ENCODE measurements at regions not wholly inside any gene's neighbourhood (a gene's known extent, or its start where the extent isn't known, plus 50 kb on each side); places are given as distances from the start of the nearest gene placed in this dataset.
A peak's percentile ranks its signal among the peaks of the same experiment; 100 is the strongest.

DNA sequence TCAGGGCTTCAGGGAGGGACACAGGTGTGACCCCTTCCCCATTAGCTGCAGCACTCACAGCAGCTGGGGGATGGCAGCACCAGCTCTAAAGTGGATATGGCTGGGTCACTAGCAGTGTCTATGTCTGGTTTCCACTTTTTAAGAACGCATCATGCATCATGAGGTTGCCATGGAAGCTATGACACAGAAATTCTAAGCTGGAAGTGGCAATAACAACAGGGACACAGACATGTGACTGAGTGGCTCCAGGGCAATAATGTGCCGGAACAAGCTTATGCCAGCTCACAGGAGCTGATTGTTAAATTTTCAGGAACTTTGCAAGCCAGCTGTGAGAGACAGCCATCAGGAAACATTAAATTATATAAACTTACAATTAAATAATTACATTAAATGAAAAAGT, 51.2 kb upstream of the NFASC start:
- Histone ChIP-seq H3K36me3 (ENCODE audit: control insufficient read depth in 2 of 2, insufficient read depth in 2 of 2, low read length in 2 of 2) (no peaks in the 10 kb centered on the region), H3K4me1 (ENCODE audit: control insufficient read depth, insufficient read depth, low read length) (peaks cover 57% of the 10 kb centered on the region), H3K9me3 (ENCODE audit: control insufficient read depth in 2 of 2, low read length in 2 of 2) (no peaks in the 10 kb centered on the region), H3K27ac (ENCODE audit: low read length) (peak overlapping the region; percentile 91), H3K27me3 (ENCODE audit: control insufficient read depth in 1 of 2, insufficient read depth in 2 of 2, low read length in 2 of 2) (no peaks in the 10 kb centered on the region), H3K4me3 (ENCODE audit: low read length in 2 of 2) (peak overlapping the region in 1 of 2 donors; percentile 8), H3K9ac (ENCODE audit: low read length in 2 of 2) (peak overlapping the region; percentile 40 to 64)

All from stomach smooth muscle (tissue), 2 donors.